ENCODE measurements at regions not wholly inside any gene's neighbourhood (a gene's known extent, or its start where the extent isn't known, plus 50 kb on each side); places are given as distances from the start of the nearest gene placed in this dataset.

DNA sequence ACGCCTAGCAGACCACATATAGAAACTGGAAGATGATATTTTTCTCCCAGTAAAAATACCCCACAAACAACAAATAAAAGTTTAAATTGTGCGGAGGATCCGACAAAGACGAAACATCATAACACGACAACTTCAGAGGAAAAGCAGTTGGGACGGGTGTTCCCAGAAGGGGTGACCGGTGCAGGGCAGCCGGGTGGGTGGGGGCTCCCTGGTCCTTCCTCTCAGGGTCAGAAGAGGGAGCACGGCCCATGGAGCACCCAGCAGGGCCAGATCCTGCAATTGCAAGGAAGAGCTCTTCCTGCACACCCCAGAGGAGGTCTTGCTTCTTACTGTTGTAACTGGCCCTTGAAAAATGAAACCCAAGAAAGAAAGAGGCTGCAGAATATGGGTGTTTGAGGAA, 608.5 kb upstream of the MKI67 start:
- Histone ChIP-seq H3K9me3 (ENCODE audit: control insufficient read depth, low read length) (no peaks in the 10 kb centered on the region), H3K4me3 (ENCODE audit: insufficient read depth, low read depth, low read length, poor library complexity, severe bottlenecking) (no peak overlapping the region), H3K27me3 (replicated peaks; ENCODE audit: control insufficient read depth, insufficient read depth, low read length, poor library complexity, severe bottlenecking) (no peaks in the 10 kb centered on the region), H3K27ac (ENCODE audit: insufficient read depth, low read length, poor library complexity, severe bottlenecking) (no peak overlapping the region), H3K36me3 (ENCODE audit: control insufficient read depth, insufficient read depth, low read length) (no peaks in the 10 kb centered on the region), H3K4me1 (ENCODE audit: control insufficient read depth, insufficient read depth, low read length, poor library complexity, severe bottlenecking) (no peaks in the 10 kb centered on the region)
- no peak for DNase-seq

DNA sequence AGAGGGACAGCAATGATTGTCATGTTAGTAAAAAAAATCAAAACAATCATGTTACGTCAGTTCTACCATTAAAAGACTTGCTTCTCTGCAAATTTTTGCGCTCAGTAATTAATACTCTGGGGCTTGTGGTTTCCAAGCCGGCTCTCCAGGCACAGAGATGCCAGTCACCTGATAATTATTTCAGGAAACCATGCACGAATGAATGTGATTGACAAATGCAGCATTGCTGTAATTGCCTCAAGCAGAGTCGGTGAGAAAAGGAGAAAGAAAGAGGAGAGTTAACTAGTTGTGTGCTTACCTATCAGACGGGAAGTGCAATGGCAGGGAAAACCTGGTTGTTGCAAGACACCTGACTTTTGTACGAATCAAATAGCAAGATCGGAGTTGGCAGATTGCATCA, 609.8 kb upstream of the MKI67 start:
- H3K27me3 ChIP-seq (replicated peaks; ENCODE audit: control insufficient read depth, insufficient read depth, low read length, poor library complexity, severe bottlenecking) = no peaks in the 10 kb centered on the region
- DNase-seq = no peak
- H3K27ac ChIP-seq (ENCODE audit: insufficient read depth, low read length, poor library complexity, severe bottlenecking) = no peak overlapping the region
- no peaks in the 10 kb centered on the region for H3K4me1 ChIP-seq (ENCODE audit: control insufficient read depth, insufficient read depth, low read length, poor library complexity, severe bottlenecking)
- H3K4me3 ChIP-seq (ENCODE audit: insufficient read depth, low read depth, low read length, poor library complexity, severe bottlenecking) = no peak overlapping the region
- no peaks in the 10 kb centered on the region for H3K9me3 ChIP-seq (ENCODE audit: control insufficient read depth, low read length)
- no peaks in the 10 kb centered on the region for H3K36me3 ChIP-seq (ENCODE audit: control insufficient read depth, insufficient read depth, low read length)

DNA sequence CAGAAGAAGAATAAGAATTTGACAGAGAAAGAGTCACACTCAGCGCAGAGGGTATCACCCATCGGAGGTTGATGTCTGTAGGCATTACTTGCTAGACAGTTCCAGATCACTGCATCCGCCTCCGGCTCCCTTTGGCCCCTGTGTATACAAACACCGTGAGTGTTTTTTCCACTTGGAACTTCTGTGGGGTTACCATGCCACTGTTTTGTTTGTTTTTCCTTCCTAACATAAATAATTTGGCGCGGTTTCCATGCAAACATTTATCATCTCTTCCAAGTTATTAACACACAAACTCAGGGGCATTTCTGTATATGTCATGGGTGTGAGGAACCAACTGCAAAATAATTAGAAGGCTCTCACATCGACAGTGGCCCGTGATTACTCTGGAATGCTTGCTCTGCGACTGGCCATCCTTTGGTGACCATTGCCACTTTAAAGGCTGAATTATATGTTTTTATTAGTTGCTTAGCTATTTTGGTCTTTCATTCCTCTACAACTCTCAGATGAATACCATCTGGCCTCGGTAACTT, 612.2 kb upstream of the MKI67 start:
- Histone ChIP-seq H3K36me3 (ENCODE audit: control insufficient read depth, insufficient read depth, low read length) (no peaks in the 10 kb centered on the region), H3K9me3 (ENCODE audit: control insufficient read depth, low read length) (no peaks in the 10 kb centered on the region), H3K4me1 (ENCODE audit: control insufficient read depth, insufficient read depth, low read length, poor library complexity, severe bottlenecking) (no peaks in the 10 kb centered on the region), H3K27ac (ENCODE audit: insufficient read depth, low read length, poor library complexity, severe bottlenecking) (no peak overlapping the region), H3K4me3 (ENCODE audit: insufficient read depth, low read depth, low read length, poor library complexity, severe bottlenecking) (no peak overlapping the region), H3K27me3 (replicated peaks; ENCODE audit: control insufficient read depth, insufficient read depth, low read length, poor library complexity, severe bottlenecking) (no peaks in the 10 kb centered on the region)
- no peak for DNase-seq

DNA sequence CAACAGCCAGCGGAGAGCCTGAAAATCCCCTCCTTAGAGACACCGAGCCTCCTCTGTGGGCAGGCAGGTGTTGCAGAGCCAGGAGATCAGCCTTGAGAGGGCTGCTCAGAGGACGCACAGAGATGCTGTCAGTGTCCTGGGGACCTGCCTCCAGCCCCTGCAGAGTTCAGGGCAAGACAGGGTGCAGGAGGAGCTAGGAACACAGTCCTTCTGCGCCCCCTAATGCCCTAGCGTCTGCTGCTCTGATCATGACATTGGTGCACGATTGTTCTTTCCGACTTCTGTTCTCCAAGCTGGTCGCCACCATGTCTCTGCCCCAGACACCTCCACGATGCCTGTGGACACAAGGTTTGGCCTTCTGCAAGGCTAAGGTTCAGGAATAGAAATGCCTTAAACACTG, 613.7 kb upstream of the MKI67 start:
- Histone ChIP-seq H3K36me3 (ENCODE audit: control insufficient read depth, insufficient read depth, low read length) (no peaks in the 10 kb centered on the region), H3K9me3 (ENCODE audit: control insufficient read depth, low read length) (no peaks in the 10 kb centered on the region), H3K4me1 (ENCODE audit: control insufficient read depth, insufficient read depth, low read length, poor library complexity, severe bottlenecking) (no peaks in the 10 kb centered on the region), H3K4me3 (ENCODE audit: insufficient read depth, low read depth, low read length, poor library complexity, severe bottlenecking) (no peak overlapping the region), H3K27me3 (replicated peaks; ENCODE audit: control insufficient read depth, insufficient read depth, low read length, poor library complexity, severe bottlenecking) (no peaks in the 10 kb centered on the region), H3K27ac (ENCODE audit: insufficient read depth, low read length, poor library complexity, severe bottlenecking) (no peak overlapping the region)
- DNase-seq = no peak

DNA sequence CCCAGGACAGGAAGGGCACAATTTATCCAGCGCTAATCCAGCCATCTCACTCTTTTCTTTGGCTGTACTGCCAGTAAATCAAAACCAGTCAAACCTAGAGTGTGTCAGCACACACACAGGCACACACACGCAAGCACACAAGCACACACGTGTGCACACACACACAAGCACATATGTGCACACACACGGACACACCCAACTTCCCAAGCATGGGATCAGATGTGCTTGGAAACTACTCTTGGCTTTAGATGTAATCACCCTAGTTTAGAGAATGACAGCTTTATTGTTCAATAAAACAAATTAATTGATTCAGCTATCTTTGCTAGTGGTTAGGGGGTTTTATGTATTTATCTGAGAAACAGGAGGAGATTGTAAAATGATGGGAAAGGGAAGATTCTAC, 615.0 kb upstream of the MKI67 start:
- H3K4me1 ChIP-seq (ENCODE audit: control insufficient read depth, insufficient read depth, low read length, poor library complexity, severe bottlenecking) = no peaks in the 10 kb centered on the region
- H3K27me3 ChIP-seq (replicated peaks; ENCODE audit: control insufficient read depth, insufficient read depth, low read length, poor library complexity, severe bottlenecking) = no peaks in the 10 kb centered on the region
- no peak overlapping the region for H3K27ac ChIP-seq (ENCODE audit: insufficient read depth, low read length, poor library complexity, severe bottlenecking)
- DNase-seq = no peak
- H3K9me3 ChIP-seq (ENCODE audit: control insufficient read depth, low read length) = no peaks in the 10 kb centered on the region
- H3K4me3 ChIP-seq (ENCODE audit: insufficient read depth, low read depth, low read length, poor library complexity, severe bottlenecking) = no peak overlapping the region
- no peaks in the 10 kb centered on the region for H3K36me3 ChIP-seq (ENCODE audit: control insufficient read depth, insufficient read depth, low read length)

DNA sequence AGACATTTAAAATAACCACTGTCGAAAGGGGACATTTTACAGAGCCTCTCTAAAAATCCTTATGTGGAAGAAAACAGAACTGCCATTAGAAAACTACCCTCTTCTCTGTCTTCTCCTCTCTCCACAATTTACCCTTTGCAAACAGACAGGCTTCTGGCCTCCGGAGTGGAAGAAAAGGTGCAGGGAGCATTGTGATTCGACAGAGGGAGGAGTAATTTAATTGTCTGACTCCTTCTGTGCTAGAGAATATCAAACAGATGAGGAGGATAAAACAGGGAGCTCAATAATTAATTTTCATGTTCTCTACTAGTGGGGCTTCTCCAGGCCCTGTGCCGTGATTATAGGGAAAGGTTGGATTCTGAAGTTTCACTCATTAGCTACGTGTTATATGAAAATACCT, 615.5 kb upstream of the MKI67 start:
- no peaks in the 10 kb centered on the region for H3K36me3 ChIP-seq (ENCODE audit: control insufficient read depth, insufficient read depth, low read length)
- H3K4me3 ChIP-seq (ENCODE audit: insufficient read depth, low read depth, low read length, poor library complexity, severe bottlenecking) = no peak overlapping the region
- no peaks in the 10 kb centered on the region for H3K27me3 ChIP-seq (replicated peaks; ENCODE audit: control insufficient read depth, insufficient read depth, low read length, poor library complexity, severe bottlenecking)
- H3K27ac ChIP-seq (ENCODE audit: insufficient read depth, low read length, poor library complexity, severe bottlenecking) = no peak overlapping the region
- no peaks in the 10 kb centered on the region for H3K4me1 ChIP-seq (ENCODE audit: control insufficient read depth, insufficient read depth, low read length, poor library complexity, severe bottlenecking)
- DNase-seq = no peak
- H3K9me3 ChIP-seq (ENCODE audit: control insufficient read depth, low read length) = no peaks in the 10 kb centered on the region

DNA sequence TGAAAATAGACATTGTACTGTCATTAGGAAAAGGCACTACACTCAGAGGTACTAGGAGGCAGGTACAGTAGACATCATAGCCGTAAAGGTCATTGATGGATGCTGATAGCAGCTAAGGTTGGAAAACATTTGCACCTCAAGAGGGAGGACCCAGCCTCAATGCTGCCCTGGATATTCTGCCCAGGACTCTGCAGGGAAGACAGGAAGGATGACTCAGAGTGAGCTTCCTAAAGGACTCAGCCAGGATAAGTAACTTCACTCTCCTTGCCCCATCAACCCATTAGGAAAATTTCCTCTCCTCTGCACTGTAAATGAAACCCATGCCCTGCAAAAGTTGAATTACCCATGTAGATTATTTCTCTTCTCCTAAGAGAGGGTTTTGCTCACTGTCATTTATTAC, 617.9 kb upstream of the MKI67 start:
- no peaks in the 10 kb centered on the region for H3K4me1 ChIP-seq (ENCODE audit: control insufficient read depth, insufficient read depth, low read length, poor library complexity, severe bottlenecking)
- no peak overlapping the region for H3K27ac ChIP-seq (ENCODE audit: insufficient read depth, low read length, poor library complexity, severe bottlenecking)
- no peaks in the 10 kb centered on the region for H3K9me3 ChIP-seq (ENCODE audit: control insufficient read depth, low read length)
- no peaks in the 10 kb centered on the region for H3K27me3 ChIP-seq (replicated peaks; ENCODE audit: control insufficient read depth, insufficient read depth, low read length, poor library complexity, severe bottlenecking)
- H3K36me3 ChIP-seq (ENCODE audit: control insufficient read depth, insufficient read depth, low read length) = no peaks in the 10 kb centered on the region
- DNase-seq = no peak
- H3K4me3 ChIP-seq (ENCODE audit: insufficient read depth, low read depth, low read length, poor library complexity, severe bottlenecking) = no peak overlapping the region

DNA sequence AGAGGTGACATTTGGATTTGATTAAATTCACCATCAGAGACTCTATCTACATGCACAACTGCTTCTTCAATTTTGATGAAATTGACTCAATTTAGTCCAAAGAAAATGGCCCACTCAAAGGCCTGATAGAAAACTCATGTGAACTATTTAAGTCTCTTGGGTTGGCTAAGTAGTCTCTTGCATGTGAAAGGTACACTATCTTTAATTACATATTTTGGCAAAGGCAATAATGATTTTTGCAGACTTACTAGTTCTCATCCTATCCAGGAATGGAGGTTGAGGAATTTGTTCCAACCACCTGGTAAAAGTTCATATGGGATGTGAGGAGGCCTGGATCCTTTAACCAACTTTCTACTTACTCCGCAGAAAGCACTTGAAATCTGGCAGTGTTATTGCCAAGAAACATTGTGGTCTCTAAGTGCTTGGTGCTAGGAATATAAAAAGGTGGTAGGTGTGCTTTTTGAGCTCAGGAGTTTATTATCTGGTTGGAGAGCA, 618.6 kb upstream of the MKI67 start:
- no peaks in the 10 kb centered on the region for H3K36me3 ChIP-seq (ENCODE audit: control insufficient read depth, insufficient read depth, low read length)
- H3K27ac ChIP-seq (ENCODE audit: insufficient read depth, low read length, poor library complexity, severe bottlenecking) = no peak overlapping the region
- H3K27me3 ChIP-seq (replicated peaks; ENCODE audit: control insufficient read depth, insufficient read depth, low read length, poor library complexity, severe bottlenecking) = no peaks in the 10 kb centered on the region
- no peaks in the 10 kb centered on the region for H3K9me3 ChIP-seq (ENCODE audit: control insufficient read depth, low read length)
- no peak overlapping the region for H3K4me3 ChIP-seq (ENCODE audit: insufficient read depth, low read depth, low read length, poor library complexity, severe bottlenecking)
- no peak for DNase-seq
- no peaks in the 10 kb centered on the region for H3K4me1 ChIP-seq (ENCODE audit: control insufficient read depth, insufficient read depth, low read length, poor library complexity, severe bottlenecking)

DNA sequence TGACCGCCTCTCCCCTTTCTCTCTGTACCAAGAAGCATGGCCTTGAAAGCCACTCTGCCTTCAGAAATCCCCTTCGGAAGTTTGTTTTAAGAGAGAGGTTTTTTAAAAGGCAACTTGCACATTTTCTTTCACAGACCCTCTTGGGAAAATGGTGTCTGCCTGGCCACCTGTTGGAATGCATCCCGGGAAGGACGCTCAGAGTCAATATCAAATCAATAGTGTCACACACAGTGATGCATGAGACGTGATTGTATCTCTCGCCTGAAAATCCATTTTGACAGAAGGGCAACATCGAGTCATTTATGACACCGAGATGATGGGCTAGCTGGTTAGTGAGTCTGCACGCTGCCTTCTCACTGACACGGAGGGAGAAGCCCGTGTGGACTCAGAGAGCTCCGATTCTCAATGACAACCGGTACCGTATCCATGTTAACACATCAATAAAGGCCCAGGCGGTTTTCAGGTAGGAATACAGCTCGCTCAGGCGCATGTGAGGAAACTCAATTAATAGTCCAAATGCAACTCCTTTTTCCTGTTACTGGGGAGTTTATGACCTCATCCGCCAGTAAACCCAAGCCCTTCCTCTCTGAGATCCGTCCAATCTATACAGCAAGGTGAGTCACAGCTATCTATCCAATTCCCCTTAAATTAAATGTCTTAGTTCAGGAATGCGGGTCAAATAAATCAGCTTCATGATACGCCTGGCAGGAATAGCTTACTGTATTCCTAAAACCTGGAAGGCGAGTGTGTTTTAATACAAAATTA, 621.5 kb upstream of the MKI67 start:
- no peaks in the 10 kb centered on the region for H3K9me3 ChIP-seq (ENCODE audit: control insufficient read depth, low read length)

DNA sequence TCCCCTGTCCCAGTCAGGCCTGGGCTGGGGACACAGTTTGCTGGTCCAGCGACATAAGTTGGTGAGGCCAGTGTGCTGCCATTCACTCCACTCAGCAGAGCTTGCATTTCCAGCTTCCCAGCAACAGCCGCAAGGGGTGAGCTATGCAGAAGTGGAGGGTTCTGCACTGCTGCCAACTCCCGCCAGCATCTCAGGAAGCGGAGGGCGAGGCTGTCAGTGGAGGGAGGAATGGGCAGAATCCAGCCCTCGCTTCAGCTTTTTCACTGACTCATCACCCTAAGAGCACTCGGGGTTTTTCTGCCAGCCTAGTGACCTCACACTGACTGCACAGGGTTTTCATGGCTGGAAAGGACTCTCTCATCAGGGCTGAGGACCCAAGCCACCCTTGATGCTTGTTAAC, 625.1 kb upstream of the MKI67 start:
- no peak for DNase-seq

More for the DNA sequence above, 621.5 kb upstream of the MKI67 start:
- Histone ChIP-seq H3K4me3 (ENCODE audit: insufficient read depth, low read depth, low read length, poor library complexity, severe bottlenecking) (no peak overlapping the region), H3K27me3 (replicated peaks; ENCODE audit: control insufficient read depth, insufficient read depth, low read length, poor library complexity, severe bottlenecking) (no peaks in the 10 kb centered on the region), H3K4me1 (ENCODE audit: control insufficient read depth, insufficient read depth, low read length, poor library complexity, severe bottlenecking) (no peaks in the 10 kb centered on the region), H3K27ac (ENCODE audit: insufficient read depth, low read length, poor library complexity, severe bottlenecking) (no peak overlapping the region), H3K36me3 (ENCODE audit: control insufficient read depth, insufficient read depth, low read length) (no peaks in the 10 kb centered on the region)
- no peak for DNase-seq

More for the DNA sequence above, 625.1 kb upstream of the MKI67 start:
- Histone ChIP-seq H3K27ac (ENCODE audit: insufficient read depth, low read length, poor library complexity, severe bottlenecking) (no peak overlapping the region), H3K4me1 (ENCODE audit: control insufficient read depth, insufficient read depth, low read length, poor library complexity, severe bottlenecking) (no peaks in the 10 kb centered on the region), H3K36me3 (ENCODE audit: control insufficient read depth, insufficient read depth, low read length) (no peaks in the 10 kb centered on the region), H3K27me3 (replicated peaks; ENCODE audit: control insufficient read depth, insufficient read depth, low read length, poor library complexity, severe bottlenecking) (no peaks in the 10 kb centered on the region), H3K9me3 (ENCODE audit: control insufficient read depth, low read length) (no peaks in the 10 kb centered on the region), H3K4me3 (ENCODE audit: insufficient read depth, low read depth, low read length, poor library complexity, severe bottlenecking) (no peak overlapping the region)
